HG03064 (cell line): ENCODE measurements at regions not wholly inside any gene's neighbourhood (a gene's known extent, or its start where the extent isn't known, plus 50 kb on each side); places are given as distances from the start of the nearest gene placed in this dataset.

Source experiments
- ATAC-seq: cut with Tn5 transposase; IDR thresholded peaks from one replicate; pipeline ENCODE4 v1.9.1; 2021; ENCODE audit warnings: low read depth; ENCODE audit not compliant: unreplicated experiment

DNA sequence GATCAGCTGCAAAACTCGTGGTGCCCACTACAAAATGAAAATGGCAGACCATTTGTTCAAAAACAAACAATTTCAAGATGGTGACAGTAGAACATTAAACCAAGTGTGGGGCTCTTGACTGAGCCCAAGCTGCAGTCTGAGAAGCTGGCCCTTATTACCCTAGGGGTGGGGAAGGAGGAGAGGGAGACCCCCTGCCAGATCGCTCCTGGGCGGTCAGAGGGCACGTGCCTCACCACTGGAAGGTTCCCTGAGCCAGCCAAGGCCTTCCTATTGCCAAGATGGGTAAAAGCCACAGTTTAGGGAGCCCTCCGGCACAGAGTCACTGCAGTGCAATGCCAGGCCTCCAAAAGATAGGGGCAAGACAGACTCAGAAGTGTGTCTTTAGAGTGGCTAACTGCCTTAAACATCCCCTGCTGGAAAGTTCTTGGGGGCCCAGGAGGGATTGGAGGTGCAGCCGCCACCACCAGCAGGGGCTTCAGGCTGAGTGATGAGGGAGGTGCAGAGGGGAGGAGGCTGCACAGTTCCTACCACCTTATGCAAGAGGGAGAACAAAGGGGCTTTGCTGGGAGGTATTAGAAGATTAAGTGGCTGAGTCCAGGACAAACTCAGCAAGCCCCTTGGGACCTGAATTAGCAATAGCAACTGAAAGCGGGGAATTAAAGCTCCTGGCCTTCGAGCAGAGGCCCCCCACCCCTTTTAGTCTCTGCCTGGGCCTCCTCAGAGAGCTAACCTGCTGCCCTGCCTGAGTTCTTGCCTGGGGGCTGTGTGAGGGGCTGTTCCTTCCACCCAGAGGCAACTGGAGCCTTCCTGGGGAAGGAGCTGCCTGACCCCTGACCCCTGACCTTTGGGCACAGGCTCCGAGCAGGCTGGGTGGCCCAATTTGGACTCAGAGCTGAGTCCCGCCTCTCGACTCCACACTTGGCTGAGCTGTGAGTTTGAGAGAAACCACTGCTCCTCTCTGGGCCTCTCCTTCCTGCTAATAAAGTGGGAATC, 88.4 kb downstream of the VEGFA start:
- no peak for ATAC-seq

DNA sequence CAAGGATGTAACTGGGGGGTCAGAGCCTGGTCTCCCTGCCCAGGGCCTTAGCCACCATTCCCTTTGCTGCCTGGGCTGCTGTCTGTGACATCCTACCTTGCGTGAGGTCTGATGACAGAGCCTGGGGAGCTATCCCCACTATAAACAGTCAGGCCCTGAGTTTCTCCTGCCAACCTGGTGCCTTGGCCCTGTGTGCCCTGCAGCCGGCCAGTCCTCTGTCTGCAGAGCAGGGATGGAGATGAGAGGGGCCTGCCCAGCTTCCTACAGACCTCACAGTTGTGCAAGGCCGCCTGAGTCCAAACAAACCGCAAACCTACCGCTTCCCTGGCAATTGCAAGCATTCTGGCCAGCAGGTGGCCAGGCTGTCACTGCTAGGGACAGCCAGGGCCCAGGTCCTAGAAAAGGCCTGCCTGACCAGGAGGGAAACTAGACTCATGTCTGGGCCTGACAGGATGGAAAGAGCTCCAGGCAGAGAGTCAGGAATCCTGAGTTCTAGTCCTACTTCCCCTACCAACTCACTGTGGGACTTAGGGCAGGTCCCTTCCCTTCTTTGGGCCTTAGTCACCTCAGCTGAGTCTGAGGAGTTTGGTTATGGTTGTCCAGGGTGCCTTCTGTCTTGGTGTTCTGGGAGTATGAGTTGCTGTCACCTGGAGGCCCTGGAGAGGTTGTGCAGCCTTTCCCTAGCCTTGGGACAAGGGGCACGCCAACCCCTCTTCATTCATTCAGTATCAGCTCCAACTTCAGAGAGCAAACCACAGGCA, 86.2 kb downstream of the VEGFA start:
- ATAC-seq: no peak

DNA sequence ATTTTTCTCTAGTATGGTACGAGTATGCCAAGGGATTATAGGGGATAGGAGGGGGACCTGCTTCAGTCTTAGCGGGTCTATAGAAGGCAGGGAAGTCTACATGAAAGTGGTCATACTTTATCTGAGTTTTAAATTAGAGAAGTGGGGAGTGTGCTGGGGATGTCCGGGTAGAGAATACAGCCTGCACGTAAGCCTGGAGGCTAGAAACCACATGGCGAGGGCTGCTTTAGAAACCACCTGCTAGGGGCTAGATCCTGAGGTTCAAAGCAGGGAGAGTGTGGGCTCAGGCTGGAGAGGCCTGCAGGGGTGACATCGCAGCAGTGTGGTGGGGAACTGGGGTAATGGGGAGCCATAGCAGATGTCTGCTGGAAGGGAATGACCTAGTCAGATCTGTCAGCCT, 85.2 kb downstream of the VEGFA start:
- ATAC-seq: no peak

DNA sequence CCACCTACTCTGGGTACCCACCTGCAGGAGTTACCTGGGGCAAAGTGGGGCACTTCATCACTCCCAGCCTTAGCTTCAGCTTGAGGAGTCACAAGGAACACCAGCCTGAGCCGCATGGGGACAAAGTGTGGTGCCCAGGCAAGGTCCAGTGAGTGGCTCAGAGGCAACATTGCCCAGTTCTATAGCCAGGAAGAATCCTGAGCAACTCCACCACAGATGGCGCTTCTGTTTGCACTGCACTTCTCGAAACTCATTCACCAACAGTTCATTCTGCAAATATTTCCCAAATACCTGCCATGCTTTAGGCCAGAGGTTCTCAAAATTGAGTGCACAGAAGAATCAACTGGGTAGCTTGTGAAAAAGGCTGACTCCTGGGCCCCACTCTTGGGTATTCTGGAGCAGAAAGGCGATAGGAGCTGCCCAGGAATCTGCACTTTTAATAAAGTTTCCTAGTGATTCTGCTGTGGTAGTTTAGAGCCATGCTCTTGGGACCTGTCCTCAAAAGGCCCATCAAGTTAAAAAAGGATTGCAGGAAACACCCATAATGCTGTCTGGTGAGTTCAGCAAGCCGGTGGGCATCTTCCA, 83.1 kb downstream of the VEGFA start:
- no peak for ATAC-seq

DNA sequence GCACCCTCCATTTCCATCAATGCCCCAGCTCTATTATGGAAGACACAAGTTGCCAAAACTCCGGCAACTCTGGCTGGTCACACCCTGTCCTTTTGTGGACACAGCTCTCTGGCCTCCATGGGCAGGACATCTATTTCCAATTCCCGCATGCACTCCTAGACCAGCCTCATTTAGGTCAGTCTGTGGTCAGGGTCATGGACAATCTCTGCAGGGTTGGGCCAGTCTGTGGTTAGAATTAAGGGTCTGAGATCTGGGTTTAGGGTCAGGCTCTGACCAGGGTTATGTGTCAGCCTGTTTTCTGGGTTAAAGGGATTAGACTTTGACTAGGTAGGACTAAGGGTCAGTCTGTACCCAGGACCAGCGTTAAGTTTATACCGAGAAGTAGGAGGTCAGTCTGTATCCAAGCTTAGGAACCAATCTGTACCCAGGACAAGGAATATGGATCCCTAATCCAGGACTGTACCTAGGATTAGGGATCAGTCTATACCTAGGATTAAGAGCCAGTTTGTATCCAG, 82.4 kb downstream of the VEGFA start:
- ATAC-seq: no peak

DNA sequence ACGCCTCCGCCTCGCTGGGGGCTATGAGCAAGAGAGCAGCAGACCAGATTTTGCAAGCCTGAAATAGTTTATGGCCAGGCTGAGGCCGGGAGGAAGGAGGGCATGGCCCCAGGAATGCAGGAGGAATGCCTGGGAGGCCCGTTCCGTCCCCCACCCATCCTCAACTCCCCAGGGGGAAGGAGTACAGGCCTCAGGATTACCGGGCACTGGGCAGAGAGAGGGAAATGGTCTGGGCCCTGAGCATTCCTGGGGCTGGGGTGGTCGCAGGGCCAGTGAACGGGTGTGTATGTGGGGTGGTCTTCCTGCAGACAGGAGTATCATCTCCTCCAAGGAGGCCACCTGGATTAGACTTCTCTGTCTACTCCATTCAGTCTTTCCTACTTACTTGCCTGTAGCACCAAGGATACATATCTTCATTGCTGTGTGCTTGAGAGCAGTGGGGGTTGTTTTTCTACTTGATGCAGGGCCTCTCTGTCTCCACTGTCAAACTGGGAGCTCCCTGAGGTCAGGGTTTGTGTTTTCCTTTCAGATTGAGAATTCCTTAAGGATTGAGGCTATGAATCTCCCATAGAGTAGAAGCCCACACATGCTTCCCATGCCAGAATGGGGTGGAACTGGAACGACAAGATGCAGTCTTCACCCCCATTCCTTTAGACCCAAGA, 81.3 kb downstream of the VEGFA start:
- no peak for ATAC-seq

DNA sequence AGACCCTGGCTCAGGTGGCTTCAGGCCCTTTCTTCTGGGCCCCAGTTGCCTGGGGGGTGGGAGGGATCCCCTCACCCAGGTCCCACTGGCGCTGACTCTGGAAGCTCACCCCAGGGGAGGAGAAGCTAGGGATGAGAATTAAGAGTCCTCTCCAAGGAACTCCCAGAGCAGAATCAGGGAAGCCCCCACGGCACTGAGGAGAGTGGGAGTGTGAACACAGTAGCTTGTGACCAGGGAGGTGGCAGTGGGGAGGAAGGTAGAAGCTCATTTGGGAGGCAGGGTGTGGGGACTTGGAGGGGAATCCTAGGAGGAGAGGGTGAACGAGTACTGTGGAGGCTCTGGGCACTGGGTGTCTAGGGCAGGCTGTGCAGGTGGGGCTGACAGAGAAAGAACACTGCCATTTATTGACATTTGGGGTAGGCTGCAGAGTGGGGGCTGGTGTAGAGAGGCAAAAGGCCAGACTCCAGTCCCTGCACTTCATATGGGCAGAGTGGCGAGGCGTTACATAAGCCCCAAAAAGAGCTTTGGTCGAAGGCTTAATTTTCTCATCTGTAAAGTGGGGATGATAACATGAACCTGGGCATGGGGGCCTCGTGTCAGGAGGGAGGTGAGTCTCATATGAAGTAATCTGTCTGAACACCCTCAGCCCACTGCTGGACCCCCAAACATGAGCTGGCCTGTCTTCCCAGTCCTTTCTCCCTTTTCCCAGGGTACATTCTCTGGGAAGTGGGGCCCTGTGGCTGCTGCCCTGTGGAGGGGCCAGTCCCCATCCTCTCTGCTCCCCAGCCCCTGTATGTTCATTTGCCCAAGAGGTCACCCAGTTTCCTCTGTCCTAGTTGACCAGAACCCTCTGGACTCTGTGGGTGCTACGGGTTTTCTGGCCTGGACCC, 80.5 kb downstream of the VEGFA start:
- ATAC-seq: no peak

DNA sequence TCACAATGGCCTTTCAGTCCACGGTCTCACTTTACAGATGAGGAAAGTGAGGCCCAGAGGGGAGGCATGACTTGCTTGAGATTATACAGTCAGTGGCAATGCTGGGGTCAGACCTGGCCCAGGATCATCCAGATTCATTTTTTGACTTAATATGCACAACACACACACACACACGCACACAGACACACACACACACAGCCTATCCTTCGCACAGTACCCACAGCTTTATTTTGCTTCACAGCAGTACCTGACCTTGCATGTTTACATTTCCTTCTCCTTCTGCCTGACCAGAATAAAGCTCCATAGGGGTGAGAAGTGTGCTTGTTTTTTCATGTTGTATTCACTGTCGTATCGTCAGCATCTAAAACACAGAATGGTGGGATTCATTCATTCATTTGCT, 79.8 kb downstream of the VEGFA start:
- no peak for ATAC-seq

DNA sequence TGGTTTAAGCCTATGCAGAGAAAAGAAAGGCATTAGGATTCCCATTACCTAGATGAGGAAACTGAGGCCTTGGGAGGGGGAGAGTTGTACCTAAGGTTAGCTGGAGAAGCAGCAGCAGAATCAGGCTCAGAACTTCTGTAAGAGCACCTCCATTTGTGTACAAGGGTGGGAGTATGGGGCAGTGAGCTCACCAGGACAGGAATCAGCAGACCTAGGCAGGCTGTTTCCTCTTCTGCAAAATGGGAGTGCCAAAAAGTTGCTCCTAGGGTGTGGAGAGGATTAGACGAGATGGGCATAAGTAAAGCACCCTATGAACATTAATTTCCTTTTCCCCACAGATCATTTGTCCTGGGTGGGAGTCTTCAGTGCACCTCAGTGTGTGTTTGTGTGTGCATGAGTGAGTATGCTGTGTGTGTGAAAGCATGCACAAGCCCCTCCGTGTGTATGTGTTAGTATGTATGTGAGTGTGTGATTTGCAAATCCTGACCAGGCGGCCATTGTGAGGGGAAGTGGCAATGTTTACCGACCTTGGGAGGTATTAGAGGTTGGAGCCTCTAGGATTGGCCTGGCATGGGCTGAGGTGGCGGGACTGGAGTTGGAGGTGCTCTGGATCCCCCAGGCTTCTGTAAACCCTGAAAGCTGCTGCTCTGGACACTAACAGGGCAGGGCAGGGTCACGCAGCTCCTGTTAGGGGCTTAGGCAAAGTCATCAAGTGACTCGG, 78.8 kb downstream of the VEGFA start:
- ATAC-seq: no peak

DNA sequence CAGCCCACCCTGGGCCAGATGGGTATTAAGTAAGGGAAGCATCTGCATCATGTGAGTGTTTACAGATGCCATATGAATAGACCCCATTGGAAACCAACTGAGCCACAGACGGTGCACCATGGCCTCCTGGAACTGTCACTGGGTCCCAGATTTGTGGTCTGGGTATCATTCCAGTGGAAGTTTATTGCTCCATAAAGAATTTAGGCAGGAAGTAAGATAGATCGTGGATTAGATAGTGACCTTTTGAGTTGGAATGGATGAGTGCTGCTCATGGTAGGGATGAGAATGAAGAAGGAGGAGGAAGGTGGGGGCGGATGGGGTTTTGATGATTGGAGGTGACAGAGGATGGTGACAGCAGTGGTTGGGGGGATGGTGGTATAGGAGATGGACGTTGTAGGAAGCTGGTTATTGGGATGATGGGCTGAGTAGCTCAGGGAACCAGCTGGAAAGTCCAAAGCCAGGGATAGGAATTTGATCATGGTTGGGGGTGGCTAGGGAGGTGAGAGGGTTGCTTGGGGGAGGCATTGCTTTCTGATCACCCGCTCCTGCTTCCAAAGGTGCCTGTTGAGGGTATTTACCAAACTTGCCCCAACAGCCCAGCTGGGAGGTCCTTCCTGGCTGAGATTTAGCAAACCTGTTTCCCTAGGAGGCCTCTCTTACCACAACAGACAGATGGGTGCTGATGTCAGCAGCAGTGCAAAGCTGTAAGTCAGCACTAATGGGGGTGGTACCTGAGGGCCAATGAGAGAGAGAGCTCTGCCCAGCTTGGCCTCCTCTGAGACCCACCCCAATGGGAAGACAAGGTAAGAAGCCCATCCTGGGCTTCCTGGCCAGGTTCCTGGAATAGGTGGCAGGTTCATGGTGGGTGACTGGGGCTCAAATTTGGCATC, 78.0 kb downstream of the VEGFA start:
- no peak for ATAC-seq

DNA sequence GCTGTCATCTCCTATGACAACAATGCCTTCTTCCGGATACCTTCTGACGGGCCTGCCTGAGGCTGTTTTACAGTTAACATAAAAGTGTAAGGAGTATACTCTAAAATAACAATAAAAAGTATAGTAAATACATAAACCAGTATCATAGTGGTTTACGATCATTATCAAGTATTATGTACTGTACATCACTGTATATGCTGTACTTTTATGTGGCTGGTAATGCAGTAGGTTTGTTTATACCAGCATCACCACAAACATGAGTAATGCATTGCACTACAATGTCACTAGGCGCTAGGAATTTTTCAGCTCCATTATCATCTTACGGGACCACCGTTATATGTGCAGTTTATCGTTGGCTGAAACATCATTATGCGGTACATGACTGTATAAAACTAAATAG, 76.5 kb downstream of the VEGFA start:
- ATAC-seq: no peak

DNA sequence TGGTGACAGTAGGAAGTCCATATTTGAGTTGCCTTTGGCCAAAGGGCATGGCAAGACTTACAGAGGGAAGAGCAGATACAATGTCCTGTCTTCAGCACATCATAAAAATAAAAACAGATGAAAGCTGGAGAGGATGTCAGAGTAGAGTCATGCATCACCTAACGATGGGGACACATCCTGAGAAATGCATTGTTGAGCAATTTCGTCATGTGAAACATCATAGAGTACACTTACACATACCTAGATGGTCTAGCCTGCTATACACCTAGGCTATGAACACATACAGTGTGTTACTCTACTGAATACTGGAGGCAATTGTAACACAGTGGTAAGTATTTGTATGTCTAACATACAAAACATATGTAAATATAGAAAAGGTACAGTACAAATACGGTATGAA, 75.6 kb downstream of the VEGFA start:
- no peak for ATAC-seq

DNA sequence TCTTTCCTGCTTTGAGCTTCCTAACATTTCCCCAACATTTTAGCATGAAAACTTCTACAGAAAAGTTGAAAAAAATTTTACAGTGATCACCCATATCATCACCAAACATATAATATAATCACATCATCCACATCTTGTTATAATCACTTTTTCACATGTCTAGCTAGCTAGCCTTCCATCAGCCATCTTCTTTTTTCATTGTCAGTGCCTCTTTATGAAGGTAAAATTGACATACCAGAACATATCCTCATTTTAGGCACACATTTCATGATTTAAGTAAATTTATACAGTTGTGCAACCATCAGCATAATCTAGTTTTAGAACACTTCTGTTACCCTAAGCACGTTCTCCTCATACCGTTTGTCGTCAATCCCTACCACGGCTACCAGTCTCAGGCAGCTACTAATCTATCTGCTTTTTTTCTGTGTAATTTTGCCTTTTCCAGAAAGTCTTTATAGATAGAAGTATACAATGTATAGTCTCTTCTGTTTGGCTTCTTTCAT, 73.7 kb downstream of the VEGFA start:
- no peak for ATAC-seq

DNA sequence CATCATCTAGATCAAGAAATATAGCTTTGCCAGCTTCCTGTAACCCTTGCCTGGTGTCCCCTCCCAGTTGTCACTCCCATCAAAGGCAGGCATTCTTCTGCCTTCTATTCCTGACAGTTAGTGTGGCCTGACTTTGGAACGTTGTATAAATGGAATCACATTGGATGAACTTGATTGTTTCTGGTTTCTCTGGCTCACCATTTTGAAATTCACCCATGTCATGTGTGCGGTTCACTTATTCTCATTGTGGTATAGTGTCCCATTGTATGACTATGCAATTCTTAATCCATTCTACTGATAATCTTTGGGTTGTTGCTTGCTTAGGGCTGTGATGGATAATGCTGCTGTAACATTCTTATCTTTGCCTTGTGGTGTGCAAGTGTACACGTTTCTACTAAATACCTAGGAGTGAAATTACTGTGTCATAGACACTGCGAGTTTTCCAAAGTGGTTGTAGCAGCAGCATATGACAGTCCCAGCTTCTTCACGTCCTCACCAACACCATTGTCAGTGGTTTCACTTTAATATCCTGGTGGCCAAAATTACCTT, 73.2 kb downstream of the VEGFA start:
- ATAC-seq: no peak

DNA sequence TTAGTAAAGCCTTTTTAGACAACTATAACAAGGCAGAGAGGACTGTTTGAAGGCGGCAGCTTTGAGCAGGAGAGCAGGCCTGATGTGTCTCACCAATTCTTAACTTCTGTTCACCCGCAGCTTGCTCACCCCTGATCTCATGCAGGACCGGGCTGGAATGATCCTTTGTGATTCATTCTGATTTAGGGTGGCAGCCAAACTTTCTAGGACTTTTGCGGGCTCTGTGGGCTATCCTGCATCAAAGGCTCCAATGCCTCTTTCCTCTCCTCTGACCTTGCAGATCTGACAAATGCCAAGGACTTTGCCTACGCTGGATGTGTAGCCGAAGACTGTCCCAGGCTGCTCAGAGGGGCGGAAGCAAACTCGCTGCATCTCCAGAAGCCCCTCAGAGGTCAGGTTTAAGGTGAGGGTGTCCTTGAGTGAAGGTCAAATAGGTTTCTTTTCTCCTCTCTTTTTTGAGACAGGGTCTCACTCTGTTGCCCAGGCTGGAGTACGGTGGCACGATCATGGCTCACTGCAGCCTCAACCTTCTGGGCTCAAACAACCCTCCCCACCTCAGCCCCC, 72.3 kb downstream of the VEGFA start:
- ATAC-seq: no peak

DNA sequence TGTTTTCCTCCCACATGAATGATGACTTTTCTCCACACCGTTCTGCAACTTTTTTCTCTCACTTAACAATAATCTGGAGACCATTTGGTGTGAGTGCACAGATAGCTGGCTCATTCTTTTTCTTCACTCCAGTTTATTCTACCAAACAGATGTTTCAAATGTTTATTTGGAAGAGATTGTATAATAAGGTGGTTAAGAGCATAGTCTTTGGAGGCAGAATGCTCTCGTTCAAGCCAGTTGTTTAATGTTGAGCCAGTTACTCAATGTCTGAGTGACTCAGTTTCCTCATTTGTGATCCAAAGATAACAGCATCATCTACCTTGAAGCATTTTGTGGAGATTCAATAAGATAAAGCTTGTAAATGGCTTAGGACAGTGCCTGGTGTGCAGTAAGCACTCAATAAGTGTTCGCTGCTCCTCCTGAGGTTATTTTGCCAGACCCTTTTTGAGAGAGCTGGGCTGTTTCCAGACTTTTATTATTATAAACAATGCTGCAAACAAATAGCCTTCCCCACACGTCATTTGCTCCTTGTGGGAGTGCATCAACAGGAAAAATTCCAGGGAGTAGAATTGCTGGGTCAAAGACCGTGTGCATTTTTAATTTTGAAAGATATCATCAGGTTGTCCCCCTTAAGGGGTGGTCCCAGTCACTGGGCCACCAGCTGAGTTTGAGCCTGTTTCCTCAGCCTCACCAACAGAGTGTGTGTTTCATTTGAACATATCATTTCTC, 70.6 kb downstream of the VEGFA start:
- no peak for ATAC-seq
